ENCODE measurements at regions not wholly inside any gene's neighbourhood (a gene's known extent, or its start where the extent isn't known, plus 50 kb on each side); places are given as distances from the start of the nearest gene placed in this dataset.

DNA sequence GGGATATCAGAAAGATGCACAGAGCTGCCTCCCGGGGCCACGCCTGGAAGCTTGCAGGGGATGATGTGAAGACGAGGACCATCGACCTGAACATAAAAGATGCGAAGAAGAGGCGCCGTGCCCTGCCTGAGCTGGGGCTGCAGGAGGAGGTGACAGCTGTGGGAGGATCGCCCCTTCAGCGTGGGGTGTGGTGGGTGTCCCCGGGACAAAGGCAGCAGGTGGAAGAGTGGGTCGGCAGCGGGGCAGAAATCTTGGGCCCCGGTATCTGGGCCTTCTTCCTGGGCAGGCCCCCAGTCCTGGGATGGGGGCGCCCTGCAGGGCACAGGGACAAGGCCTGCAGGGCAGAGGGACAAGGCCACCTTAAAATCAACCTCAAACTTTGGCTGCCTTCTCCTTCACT is 134.9 kb downstream of the OR13A1 start:
- no peak for TF ChIP-seq MAX (IDR thresholded peaks at IDR 0.05)
- TF ChIP-seq EP300 (IDR thresholded peaks at IDR 0.05; ENCODE audit: borderline replicate concordance) = no peak
- no peak for TF ChIP-seq TCF12 (IDR thresholded peaks at IDR 0.05; ENCODE audit: low read depth)
- TF ChIP-seq NFIC (IDR thresholded peaks at IDR 0.05) = no peak
- no peak for TF ChIP-seq EGR1 (IDR thresholded peaks at IDR 0.05)

All from Ishikawa (cell line).